HL-60/S4 (cell line): ENCODE measurements at regions not wholly inside any gene's neighbourhood (a gene's known extent, or its start where the extent isn't known, plus 50 kb on each side); places are given as distances from the start of the nearest gene placed in this dataset.

ENCODE experiments used
- in situ Hi-C: fragments of 300-500 bp; cut with MboI; formaldehyde crosslinking; loops from 2 replicates; pipeline ENCODE4 v1.14.3; 2022; ENCODE audit warnings: low sequenced_read_pairs

DNA sequence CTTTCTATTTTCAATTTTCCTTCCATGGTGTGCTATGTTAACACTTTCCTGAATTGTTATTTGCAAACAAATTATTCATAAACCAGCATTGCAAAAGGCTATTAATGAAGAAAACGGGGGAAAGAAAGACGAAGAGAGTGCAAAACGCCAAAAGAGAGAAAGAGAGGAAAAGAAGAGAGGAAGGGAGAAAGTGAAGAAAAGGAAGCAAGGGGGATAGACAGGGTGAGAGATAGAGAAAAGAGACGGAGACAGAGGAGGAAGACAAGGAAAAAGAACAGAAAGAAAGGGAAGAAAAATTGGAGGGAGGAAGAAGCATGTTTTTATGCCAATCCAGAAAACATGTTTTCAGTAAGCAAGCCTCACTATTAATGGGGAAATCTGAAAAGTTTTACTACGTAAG lies 310.6 kb downstream of the TFEC start:
- in situ Hi-C loops, result no loop called here

DNA sequence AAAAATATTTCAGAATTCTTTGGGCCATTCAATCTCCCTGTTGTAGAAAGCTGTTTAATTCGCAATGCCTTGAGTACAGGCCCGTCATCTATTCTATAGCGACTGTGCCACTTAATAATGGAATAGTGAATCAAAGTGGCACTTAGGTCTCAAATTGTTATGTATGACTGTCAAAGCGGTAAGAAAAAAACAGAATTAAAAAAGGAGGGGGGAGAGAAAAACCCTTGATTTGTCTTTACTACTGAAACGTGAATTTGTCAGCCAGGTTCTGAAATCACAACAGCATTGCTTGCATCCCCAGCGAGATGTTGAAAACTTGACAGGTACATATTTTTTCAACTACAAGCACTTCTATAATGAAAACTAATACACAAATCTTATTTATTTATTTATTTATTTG lies 320.9 kb downstream of the TFEC start:
- in situ Hi-C loops, result no loop called here

DNA sequence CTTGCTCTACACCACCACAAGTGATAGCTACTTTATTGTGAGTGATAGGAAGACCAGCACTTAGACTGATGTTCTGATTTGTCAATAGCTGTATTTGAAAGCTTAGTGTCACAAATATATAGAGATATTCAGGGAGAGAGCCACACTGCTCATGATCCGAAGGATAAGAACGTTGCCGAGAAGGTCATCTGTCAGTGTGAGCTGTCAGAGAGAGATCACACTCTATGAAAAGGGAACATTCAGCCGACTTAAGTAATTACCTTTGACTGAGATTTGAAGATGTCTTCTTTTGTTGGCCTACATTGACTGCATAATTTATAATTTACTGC lies 322.6 kb downstream of the TFEC start:
- in situ Hi-C loops, result no loop called here

DNA sequence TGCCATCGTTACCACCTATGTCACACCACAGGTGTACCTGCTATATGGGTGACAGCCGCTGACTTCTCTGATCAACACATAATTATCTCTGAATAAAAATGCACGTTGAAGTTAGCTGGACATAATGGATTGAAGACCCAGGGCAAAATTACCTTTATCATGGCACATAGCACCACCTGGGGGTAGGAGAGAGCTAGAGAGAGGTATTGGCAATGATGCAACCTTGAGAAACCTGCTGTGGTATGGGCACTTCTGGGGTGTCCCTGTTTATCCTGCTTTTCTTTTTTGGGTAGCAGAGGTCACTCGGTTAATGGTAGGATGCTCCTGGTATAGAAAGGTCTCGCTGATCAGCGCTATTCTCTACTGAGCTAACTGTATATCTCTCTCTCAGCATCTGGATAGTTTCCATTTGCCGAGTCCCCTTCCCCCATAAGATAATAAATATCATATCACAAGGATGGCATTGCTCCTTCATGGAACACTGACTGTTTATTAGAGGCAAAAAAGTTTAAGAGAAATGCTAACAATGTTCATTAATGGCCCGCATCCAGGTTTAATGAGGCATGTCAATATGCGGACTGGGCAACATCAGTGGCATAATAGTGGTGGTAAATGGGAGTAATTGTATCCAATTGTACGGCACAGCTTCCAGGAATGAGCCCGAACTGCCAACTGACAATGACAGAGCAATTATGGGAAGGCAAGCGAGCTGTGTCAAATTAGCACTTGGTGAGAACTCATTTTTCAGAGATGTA lies 323.1 kb downstream of the TFEC start:
- in situ Hi-C loops, result no loop called here

DNA sequence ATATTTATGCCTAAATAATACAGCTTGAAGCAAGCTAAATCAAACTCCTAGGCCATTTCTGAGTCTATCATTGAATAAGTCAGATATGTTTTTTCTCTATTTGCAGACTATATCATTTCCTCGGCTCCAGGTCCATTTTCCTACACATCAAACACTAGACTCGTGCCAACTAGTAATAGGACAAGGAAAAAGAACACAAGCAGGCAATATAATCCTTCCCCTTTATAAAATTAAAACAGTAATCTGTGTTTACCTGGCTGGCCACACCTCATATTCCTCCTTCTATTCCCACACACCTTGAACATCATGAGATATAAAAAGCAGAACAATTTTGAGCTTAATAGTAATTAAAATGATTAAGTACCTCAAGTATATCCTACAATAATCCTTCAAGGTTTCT lies 325.7 kb downstream of the TFEC start:
- in situ Hi-C loops, result no loop called here

DNA sequence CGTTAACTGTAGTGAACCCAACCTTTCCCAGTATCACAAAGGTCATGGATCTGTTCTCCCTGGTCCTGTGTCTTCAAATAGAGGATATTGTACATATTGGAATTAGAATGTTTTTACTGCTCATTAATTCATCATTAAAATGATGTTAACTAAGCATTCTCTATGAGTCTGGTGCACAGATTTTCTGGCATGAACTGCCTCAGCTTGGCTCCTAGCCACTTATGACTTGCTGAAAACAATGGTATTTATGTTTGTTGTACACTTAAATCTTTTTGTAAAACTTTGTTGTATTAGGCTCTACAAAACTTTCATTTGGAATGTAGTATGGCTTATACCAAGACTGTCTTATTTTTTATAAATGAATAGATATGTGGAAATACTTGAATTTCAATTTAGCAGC lies 329.4 kb downstream of the TFEC start:
- in situ Hi-C loops, result no loop called here

DNA sequence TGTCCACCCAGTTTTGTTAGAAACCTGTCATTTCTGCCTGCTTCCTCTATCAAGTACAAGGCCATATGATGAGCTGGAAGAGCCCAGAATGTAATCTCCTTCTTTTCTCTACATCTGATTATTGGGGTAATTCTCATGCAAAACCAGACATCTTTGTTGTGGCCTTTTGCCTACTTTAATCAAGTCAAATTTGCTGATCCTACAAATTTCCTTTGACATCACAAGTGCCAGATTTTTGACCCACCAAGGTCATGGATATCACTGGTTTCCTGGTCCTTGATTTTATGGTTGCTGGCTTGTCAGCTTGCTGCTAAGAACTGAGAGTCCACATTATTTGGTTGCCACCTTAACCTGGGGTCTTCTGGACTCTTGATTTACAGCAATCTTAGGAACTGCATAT lies 336.1 kb downstream of the TFEC start:
- in situ Hi-C loops, result no loop called here

DNA sequence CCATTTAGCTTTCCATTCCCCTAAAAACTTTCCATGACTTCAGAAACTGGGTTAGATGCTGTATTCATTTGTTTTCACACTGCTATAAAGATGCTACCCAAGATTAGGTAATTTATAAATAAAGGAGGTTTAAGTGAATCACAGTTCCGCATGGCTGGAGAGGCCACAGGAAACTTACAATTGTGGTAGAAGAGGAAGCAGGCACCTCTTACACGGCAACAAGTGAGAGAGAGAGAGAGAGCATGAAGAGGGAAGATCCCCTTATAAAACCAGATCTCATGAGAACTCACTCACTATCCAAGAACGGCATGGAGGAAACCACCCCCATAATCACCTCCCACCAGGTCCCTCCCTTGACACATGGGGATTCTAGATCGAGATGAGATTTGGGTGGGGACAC lies 336.8 kb downstream of the TFEC start:
- in situ Hi-C loops, result no loop called here

DNA sequence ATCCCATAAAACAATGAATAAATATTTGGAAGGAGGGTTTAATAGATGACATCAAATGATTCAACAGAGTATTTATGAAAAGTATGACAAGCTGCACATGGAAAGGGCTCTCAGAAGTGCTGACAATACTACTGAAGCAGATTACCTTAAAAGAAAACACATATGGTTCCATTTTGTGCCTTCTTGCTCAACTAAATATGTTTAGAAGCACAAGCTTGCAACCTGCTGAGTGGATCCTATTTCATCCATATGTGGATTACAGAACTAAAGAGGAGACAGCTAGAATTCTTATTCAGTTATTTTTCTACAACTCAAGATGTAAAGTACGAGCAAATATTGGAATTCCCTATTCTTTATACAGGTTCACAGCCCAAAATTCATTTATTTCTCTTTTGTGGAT lies 340.6 kb downstream of the TFEC start:
- in situ Hi-C loops, result no loop called here

DNA sequence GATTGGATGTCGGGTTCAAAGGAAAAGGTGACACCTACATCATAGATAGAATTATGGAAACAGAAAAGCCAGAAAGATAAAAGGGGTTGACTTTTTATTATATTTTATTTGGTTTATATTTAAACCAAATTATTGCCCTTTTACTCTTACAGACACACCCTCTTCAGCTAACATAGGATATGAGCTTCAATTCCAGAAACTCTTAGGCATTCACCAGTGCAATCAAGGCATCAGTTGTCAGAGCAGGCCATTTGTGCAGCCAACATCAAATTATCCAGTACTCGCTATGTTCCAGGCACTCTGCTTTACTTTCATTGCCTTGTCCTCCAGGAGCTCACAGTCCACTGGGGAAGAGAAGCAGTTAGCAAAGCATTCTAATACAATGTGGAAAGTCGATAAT lies 347.5 kb downstream of the TFEC start:
- in situ Hi-C loops, result no loop called here

DNA sequence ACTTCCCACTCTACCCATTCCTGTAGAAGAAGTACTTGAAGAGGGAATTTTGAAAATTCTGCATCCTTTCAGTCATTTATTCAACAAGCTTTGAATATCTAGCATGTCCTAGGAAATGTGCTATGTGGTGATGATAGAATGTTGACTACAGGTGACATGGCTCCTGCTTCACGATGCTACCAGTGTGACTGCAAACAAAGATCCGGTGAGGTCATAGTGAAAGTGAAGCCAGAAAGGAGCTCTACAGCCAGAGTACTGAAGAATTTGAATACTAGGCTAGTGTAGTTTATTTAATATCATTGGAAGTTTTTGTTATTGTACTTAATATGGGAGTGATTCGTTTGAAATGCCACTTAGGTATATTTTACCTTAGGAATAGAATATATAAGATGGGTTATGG lies 348.1 kb downstream of the TFEC start:
- in situ Hi-C loops, result no loop called here

DNA sequence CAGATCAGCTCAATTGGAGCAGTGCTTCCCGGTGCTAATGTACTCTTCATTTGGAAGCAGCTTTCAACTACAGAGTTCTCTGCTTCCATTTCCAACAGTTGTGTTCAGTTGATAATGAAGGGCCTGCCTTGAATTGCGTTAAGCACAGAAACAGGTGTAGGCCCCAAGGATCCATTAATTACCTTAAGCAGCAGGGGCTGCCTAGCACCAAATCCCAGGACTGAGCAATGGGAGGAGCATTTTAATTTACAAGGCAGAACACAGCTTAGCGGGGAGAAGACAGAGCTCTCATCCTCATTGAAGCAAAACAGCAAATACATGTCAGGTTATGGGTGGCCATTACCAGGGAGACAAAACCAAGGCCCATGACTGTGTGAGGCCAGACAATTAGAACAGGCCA lies 349.6 kb downstream of the TFEC start:
- in situ Hi-C loops, result no loop called here

DNA sequence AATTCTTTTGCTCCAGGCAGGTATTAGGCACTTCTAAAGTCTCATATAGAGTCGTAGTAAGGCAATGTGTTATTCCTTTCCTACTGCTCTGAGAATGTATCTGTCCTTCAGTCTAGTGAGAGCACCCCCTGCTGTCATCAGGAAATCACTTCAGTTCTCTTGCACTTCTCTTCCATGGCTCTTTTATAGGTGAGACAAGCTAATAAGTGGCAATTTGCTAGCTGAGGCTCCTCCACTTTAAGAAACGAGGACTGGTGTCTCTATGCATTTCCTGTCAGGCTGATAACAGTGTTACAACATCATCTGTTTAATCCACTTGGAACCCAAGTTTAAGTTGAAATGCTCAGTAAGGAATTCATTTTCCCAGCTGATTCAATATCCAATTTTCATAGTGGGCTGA lies 350.6 kb downstream of the TFEC start:
- in situ Hi-C loops, result no loop called here

DNA sequence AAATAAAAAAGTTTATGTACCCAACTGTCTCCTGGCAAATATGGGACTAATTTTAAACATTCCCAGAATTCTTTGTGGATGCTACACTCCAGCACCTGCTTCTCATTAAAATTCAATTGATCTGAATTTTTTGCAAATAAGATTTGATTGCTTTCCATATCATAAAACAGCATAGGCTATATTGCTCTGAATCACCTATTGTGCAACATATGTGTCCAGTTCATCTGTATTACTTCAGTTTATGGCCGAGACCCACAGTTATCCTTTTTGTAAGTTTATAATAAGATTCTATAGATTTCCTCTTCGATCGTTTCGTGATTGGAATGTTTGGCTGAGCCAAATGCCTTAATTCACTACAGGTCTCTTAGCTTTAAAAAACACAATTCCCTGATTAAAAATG lies 351.1 kb downstream of the TFEC start:
- in situ Hi-C loops, result no loop called here

DNA sequence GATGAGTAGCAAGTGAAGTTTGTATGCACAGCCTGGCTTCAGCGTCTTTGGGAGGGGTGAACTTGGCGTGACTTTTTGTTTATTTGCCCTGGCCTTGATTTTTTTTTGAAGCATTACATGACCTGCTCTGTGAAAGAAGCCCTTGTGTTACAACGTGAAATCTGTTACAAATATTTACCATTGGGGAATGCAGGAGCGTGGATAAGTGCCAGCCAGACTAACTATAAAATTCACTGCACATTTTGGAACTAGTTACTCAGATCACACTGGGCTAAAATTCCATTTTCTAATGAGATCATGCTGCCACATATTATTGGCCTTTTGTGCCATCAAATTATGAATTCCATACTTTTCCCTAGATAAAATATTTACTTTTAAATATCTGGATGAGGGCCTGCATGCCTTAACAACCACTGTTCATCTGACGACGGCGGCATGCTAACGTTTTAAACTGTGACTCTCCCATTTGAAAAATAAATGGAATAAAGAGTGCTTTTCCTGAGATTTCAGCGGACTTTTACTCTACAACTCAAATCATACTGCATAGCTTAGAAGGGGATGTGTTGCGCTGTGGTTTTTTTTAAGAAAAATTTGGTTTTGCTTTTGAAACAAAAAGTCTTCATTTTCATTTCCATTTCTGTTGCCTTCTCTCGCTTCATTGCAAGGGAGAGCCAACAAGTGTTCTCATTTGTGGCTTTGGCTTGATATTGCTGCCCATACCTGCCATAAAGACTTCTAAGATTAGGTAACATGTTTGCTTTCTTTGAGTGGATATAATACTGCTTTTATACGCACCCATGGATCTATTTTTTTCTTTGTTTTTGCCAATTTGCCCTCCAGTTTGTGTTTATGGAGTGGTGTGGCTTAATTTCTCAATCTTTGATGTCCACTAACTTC lies 352.2 kb downstream of the TFEC start:
- in situ Hi-C loops, result no loop called here

DNA sequence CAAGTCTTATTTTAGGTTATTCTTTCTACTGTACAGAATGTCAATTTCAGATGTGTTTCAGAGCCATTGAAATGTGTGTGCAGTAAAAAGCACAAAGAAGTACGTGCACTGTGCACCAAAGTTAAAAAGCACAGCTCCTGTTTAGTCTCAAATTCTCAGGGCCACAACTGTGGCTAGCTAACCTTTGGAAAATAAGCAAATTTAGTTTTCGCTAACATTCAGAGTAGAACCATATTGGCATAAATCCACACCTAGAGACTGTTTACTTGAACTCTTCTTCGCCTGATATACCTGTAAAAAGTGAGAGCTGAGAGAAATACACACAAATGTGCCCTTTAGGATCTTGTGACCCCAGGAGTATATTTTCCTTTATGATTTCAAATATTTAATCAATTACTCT lies 353.9 kb downstream of the TFEC start:
- in situ Hi-C loops, result no loop called here

DNA sequence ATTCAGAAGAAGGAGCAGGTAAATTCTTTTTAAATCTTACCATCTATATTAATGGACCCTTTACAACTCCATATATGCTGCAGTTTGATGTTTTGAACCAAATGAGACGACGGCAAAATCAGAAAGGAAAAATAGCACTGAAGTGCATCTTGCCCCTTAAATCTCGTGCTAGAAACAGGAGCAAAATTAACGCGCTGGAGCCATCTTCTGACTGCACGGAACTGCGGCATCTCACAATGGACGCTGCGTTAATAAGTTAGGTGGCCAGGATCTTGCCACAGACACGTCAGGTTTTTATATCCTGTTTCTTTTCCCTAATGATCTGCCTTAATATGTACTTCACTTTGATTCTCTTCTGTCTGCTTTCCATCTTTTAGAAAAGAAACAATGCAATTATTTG lies 354.5 kb downstream of the TFEC start:
- in situ Hi-C loops, result no loop called here

DNA sequence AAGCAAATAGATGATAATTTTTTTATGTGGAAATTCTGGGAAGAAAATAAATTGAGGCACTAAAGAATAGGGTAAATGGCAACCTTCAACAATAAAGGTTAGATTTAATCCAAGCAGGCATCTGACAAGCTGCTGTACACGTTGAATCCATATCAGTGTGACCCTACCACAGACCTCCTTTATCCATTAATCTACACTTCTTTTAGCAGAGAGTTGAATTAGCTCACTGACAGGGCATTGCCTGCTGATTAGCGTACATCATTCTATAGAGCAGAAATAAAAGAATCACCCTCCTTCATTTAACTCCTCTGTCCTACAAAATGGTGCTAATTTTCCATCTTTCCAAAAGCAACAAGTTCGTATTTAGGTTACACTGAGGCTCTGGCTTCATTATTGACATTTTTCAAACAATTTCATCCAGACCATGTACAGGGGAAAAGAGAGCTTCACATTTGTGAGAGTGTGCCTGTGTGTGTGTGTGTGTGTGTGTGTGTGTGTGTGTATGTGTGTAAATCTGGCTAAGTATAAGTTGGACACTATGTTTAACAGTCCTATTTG lies 356.0 kb downstream of the TFEC start:
- in situ Hi-C loops, result no loop called here

DNA sequence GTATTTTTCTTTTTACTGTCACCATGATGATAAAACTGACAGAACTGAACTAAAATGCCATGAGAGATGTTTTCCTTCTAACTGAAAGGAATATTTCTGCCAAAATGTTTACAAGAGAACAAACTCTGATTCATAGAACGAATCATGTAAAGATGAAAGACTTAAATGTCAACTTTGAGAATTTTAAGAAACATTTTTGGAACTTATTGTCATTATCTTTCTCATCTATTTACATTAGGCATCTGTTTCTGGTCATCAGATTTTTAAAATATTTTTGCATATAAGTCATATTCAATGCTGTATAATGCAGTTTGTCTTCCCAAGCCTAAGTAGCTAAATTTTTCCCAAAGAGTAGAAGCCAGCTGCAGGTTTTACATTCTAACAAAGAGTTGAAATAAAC lies 358.5 kb downstream of the TFEC start:
- in situ Hi-C loops, result no loop called here

DNA sequence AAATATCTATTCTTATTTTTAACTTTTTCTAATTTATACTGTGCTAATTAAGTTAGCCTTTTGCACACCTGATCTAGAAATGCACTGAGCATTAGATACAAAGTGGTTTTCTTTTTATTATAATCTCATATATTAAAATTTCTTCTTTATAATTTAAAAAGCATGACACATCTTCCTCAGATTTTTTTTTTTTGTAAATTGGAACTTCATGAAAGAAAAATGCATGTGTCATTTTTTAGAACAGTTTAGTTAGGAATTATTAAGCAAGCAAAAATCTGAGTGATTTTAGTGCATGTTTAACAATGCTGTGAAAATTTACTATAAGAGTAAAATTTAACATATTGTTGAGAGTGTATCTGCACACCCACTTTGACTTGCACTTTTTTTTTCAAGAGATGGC lies 367.9 kb downstream of the TFEC start:
- in situ Hi-C loops, result no loop called here

DNA sequence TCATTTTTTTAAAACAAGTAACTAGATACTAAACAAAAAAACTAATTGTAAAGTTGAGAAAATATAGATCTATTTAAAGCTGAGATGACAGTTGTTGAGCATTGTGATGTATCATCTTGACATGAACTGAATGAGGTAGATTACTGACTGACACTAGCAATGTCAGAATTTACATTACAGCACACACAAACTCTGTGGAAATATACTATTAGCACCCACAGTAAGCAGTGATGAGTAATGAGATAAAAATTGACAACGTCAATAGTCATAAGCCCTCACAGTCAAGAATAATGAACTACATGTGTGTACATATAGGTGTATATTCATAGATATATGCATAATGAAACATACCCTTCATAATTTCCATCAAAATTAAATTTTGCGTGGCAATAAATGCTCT lies 368.4 kb downstream of the TFEC start:
- in situ Hi-C loops, result no loop called here

DNA sequence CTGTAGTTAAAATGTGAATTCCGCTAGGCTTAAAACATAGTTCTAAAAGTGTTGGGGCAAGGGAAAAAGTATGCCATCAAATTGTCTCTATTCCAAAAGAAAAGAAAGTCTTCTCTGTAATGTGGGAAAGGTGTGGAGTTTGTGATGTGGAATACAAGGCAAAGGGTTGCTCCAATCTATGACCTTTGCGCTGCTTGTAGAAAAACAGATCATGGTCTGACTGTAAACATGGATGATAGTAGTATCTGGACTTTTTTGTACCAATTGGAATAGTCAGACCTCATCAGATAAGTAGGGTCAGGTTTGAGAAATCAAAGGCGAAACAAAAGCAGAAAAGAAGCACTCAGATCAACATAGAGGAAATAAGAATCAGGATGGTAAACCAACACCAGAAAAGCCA lies 372.3 kb downstream of the TFEC start:
- in situ Hi-C loops, result no loop called here
